IMR-90 (cell line): ENCODE measurements at regions not wholly inside any gene's neighbourhood (a gene's known extent, or its start where the extent isn't known, plus 50 kb on each side); places are given as distances from the start of the nearest gene placed in this dataset.

Experiments used
- ATAC-seq: fragments of 200-7000 bp; cut with Tn5 transposase; 2 replicates; pipeline ENCODE4 v1.9.1; 2020; ENCODE audit warnings: low read depth, mild to moderate bottlenecking, moderate library complexity
- BruUV-seq: library from RNA; stranded (reverse); fragments of 400-500 nt; replicated peaks from 2 replicates; lab custom pipeline; 2021; lab: Mats Ljungman, UMichigan
- CTCF ChIA-PET: fragments of 300-600 bp; formaldehyde crosslinking; extraction: SDS; loops from one replicate; lab custom pipeline; 2021; ENCODE audit warnings: antibody characterized with exemption; lab: Yijun Ruan, JAX
- POLR2A ChIA-PET: fragments of 300-600 bp; sonication (Branson Sonifier 250); formaldehyde crosslinking; loops from one replicate; lab custom pipeline; 2022; ENCODE audit warnings: antibody characterized with exemption; ENCODE audit not compliant: unreplicated experiment; lab: Charles Lee
- DNase-seq: peaks from one replicate; pipeline ENCODE4 v3.0.0; 2013
- H2AFZ ChIP-seq: replicated peaks from 2 replicates; pipeline ENCODE3; 2013; ENCODE audit warnings: low read length, mild to moderate bottlenecking; ENCODE audit not compliant: poor library complexity
- H2AK5ac ChIP-seq: 2 replicates; pipeline ENCODE4 v1.6.1; 2013; ENCODE audit warnings: low read depth, low read length, inconsistent platforms
- H2AK9ac ChIP-seq: replicated peaks from 2 replicates; pipeline ENCODE3; 2013; ENCODE audit warnings: mild to moderate bottlenecking, low read depth, low read length, moderate library complexity; ENCODE audit not compliant: poor library complexity
- H2BK120ac ChIP-seq: 2 replicates; pipeline ENCODE4 v1.6.1; 2013; ENCODE audit warnings: low read depth, low read length, inconsistent platforms
- H2BK15ac ChIP-seq: 3 replicates; pipeline ENCODE4 v1.6.1; 2013; ENCODE audit warnings: low read depth, low read length, inconsistent platforms
- H2BK20ac ChIP-seq: 2 replicates; pipeline ENCODE4 v1.6.1; 2013; ENCODE audit warnings: low read depth, mild to moderate bottlenecking, inconsistent platforms, low read length, moderate library complexity
- H2BK5ac ChIP-seq: 2 replicates; pipeline ENCODE4 v1.6.1; 2013; ENCODE audit warnings: mild to moderate bottlenecking, low read depth, low read length, inconsistent platforms; ENCODE audit not compliant: poor library complexity, severe bottlenecking
- H3K14ac ChIP-seq: replicated peaks from 2 replicates; pipeline ENCODE4 v1.6.1; 2013; ENCODE audit warnings: low read depth, low read length, inconsistent platforms
- H3K18ac ChIP-seq: 2 replicates; pipeline ENCODE4 v1.6.1; 2013; ENCODE audit warnings: low read depth, low read length, control low read depth
- H3K23ac ChIP-seq: 2 replicates; pipeline ENCODE4 v1.6.1; 2013; ENCODE audit warnings: low read depth, low read length, inconsistent platforms
- H3K27ac ChIP-seq: 2 replicates; pipeline ENCODE4 v1.5.1; 2013; ENCODE audit warnings: mild to moderate bottlenecking, control low read depth, low read length; ENCODE audit not compliant: insufficient read depth
- H3K27me3 ChIP-seq: 2 replicates; pipeline ENCODE4 v1.6.1; 2013; ENCODE audit warnings: low read length; ENCODE audit not compliant: control insufficient read depth, insufficient read depth
- H3K36me3 ChIP-seq: 2 replicates; pipeline ENCODE4 v1.6.1; 2013; ENCODE audit warnings: low read length, mixed read lengths; ENCODE audit not compliant: control insufficient read depth, insufficient read depth
- H3K4ac ChIP-seq: 2 replicates; pipeline ENCODE4 v1.6.1; 2013; ENCODE audit warnings: low read depth, low read length, inconsistent platforms
- H3K4me1 ChIP-seq: 2 replicates; pipeline ENCODE4 v1.6.1; 2013; ENCODE audit warnings: low read length, mixed read lengths; ENCODE audit not compliant: control insufficient read depth, insufficient read depth
- H3K4me2 ChIP-seq: 2 replicates; pipeline ENCODE4 v1.6.1; 2013; ENCODE audit warnings: low read depth, mild to moderate bottlenecking, control low read depth, low read length, moderate library complexity
- H3K4me3 ChIP-seq: 2 replicates; pipeline ENCODE4 v1.5.1; 2013; ENCODE audit warnings: low read depth, mild to moderate bottlenecking, control low read depth, low read length, moderate library complexity; ENCODE audit not compliant: insufficient read depth
- H3K56ac ChIP-seq: 2 replicates; pipeline ENCODE4 v1.6.1; 2013; ENCODE audit warnings: low read length, inconsistent platforms; ENCODE audit not compliant: insufficient read depth; ENCODE audit errors: extremely low read depth
- H3K79me1 ChIP-seq, 2 experiments: 2 replicates each; pipeline ENCODE4 v1.6.1; 2013; ENCODE audit warnings: low read length in 2 of 2, inconsistent platforms in 1 of 2, low read depth in 1 of 2
- H3K9ac ChIP-seq: 2 replicates; pipeline ENCODE4 v1.6.1; 2013; ENCODE audit warnings: low read depth, low read length, control low read depth
- H3K9me1 ChIP-seq: 2 replicates; pipeline ENCODE4 v1.6.1; 2013; ENCODE audit warnings: low read length, inconsistent platforms; ENCODE audit not compliant: insufficient read depth
- H3K9me3 ChIP-seq: 2 replicates; pipeline ENCODE4 v1.6.1; 2013; ENCODE audit warnings: low read length; ENCODE audit not compliant: control insufficient read depth, insufficient read depth
- H4K20me1 ChIP-seq: 2 replicates; pipeline ENCODE4 v1.6.1; 2013; ENCODE audit warnings: low read length, inconsistent platforms; ENCODE audit not compliant: insufficient read depth
- H4K5ac ChIP-seq: 2 replicates; pipeline ENCODE4 v1.6.1; 2013; ENCODE audit warnings: mild to moderate bottlenecking, low read depth, low read length, control low read depth
- H4K8ac ChIP-seq, 2 experiments: 2 replicates each; pipeline ENCODE4 v1.6.1; 2013; ENCODE audit warnings: low read depth in 2 of 2, low read length in 2 of 2, control low read depth in 1 of 2, inconsistent platforms in 1 of 2
- H4K91ac ChIP-seq: 2 replicates; pipeline ENCODE4 v1.6.1; 2013; ENCODE audit warnings: low read depth, low read length, inconsistent platforms; ENCODE audit not compliant: insufficient read depth
- CEBPB ChIP-seq: IDR thresholded peaks from 2 replicates; pipeline ENCODE4 v1.6.1; 2012; ENCODE audit warnings: low read depth, low read length, improper control_type of control experiment
- CHD1 ChIP-seq: IDR thresholded peaks from 2 replicates; pipeline ENCODE4 v1.6.1; 2012; ENCODE audit warnings: low read depth, low read length, improper control_type of control experiment
- FOS ChIP-seq: fragments of 150-350 bp; IDR thresholded peaks from 2 replicates; pipeline ENCODE4 v1.6.1; 2016; ENCODE audit warnings: low read depth, low read length
- NFE2L2 ChIP-seq: fragments of 150-350 bp; IDR thresholded peaks from 2 replicates; pipeline ENCODE4 v1.6.1; 2016; ENCODE audit warnings: low read depth, mild to moderate bottlenecking, low read length
- RCOR1 ChIP-seq: IDR thresholded peaks from 2 replicates; pipeline ENCODE4 v1.6.1; 2012; ENCODE audit warnings: mild to moderate bottlenecking, low read length, improper control_type of control experiment; ENCODE audit not compliant: insufficient replicate concordance
- whole genome bisulfite sequencing, 2 experiments: methylation state at CpG; one replicate each; pipeline versions ENCODE4 v1.1.5 to v1.1.7; 2013; ENCODE audit warnings: missing lambda C conversion rate in 2 of 2; ENCODE audit not compliant: insufficient read length in 1 of 2; ENCODE audit errors: extremely low coverage in 2 of 2; 5-methylcytosine and 5-hydroxymethylcytosine counted together
- dilution Hi-C: fragments of 300-500 bp; cut with HindIII; formaldehyde crosslinking; loops from one replicate; pipeline ENCODE4 v1.14.3; 2018; ENCODE audit warnings: low sequenced_read_pairs; ENCODE audit not compliant: unreplicated experiment
- in situ Hi-C: fragments of 300-500 bp; cut with MboI; formaldehyde crosslinking; loops from 3 replicates; pipeline ENCODE4 v1.14.3; 2019; ENCODE audit warnings: low sequenced_read_pairs, inconsistent platforms, mixed read lengths
- intact Hi-C: fragments of 100-400 bp; cut with micrococcal nuclease; formaldehyde crosslinking; loops from 2 replicates; pipeline ENCODE4 v1.10.0; 2022

GRCh38 chr10:78779339-78779955 is 289.3 kb upstream of the ZMIZ1 start:
- DNase-seq = no peak
- Histone ChIP-seq H3K23ac (no peak overlapping the region), H3K4me2 (no peak overlapping the region), H4K91ac (no peak overlapping the region), H3K4me3 (no peak overlapping the region), H3K4me1 (peaks cover 11% of the 10 kb centered on the region), H3K14ac (no peak overlapping the region), H3K9me1 (no peaks in the 10 kb centered on the region; the same call in 1 of the 2 replicates), H2BK5ac (no peak overlapping the region), H3K36me3 (no peaks in the 10 kb centered on the region), H4K5ac (no peak overlapping the region), H3K18ac (no peak overlapping the region), H3K9ac (no peak overlapping the region), H2BK20ac (no peak overlapping the region), H2AK5ac (no peak overlapping the region), H4K8ac (no peak overlapping the region), H4K20me1 (no peaks in the 10 kb centered on the region), H2BK120ac (no peak overlapping the region), H3K79me1 (no peaks in the 10 kb centered on the region), H3K27me3 (peaks cover 14% of the 10 kb centered on the region), H2BK15ac (no peak overlapping the region), H3K56ac (no peak overlapping the region), H3K27ac (no peak overlapping the region), H2AFZ (peak overlapping the region; percentile 16), H3K4ac (peak overlapping the region; percentile 4; the same call in 1 of the 2 replicates), H2AK9ac (no peak overlapping the region), H3K9me3 (peaks cover 8% of the 10 kb centered on the region)
- ATAC-seq = no peak
- intact Hi-C loops = no loop called here
- WGBS, 2 experiments = 90% methylated on average over 2 of the region's 4 CpGs; no CpG with 5 or more reads in 1 of the 2 experiments
- TF ChIP-seq NFE2L2 = no peak
- TF ChIP-seq CHD1 = no peak
- peak; percentile 52 for TF ChIP-seq RCOR1
- no peak for TF ChIP-seq CEBPB
- no peak for TF ChIP-seq FOS
- ChIA-PET POLR2A (no interaction called here), CTCF (no interaction called here)
- in situ Hi-C loops = no loop called here
- no TSS peak for BruUV-seq
- dilution Hi-C loops = no loop called here
